Fibroblast of villous mesenchyme (primary cell): ENCODE measurements at regions not wholly inside any gene's neighbourhood (a gene's known extent, or its start where the extent isn't known, plus 50 kb on each side); places are given as distances from the start of the nearest gene placed in this dataset.

Experiments
- DNase-seq: peaks from one replicate; pipeline ENCODE4 v3.0.0-alpha.2; 2010; ENCODE audit warnings: low read depth
- H3K4me3 ChIP-seq: 2 replicates; pipeline ENCODE4 v1.5.1; 2011; ENCODE audit warnings: low read depth, mild to moderate bottlenecking, low read length
- CTCF ChIP-seq: IDR thresholded peaks from 2 replicates; pipeline ENCODE4 v1.5.1; 2012; ENCODE audit warnings: low read depth, mild to moderate bottlenecking, low read length; ENCODE audit not compliant: insufficient read depth

- TF ChIP-seq CTCF: no peak
- no peak overlapping the region for H3K4me3 ChIP-seq
- DNase-seq: no peak
Measured at GRCh38 chr15:29437888-29438702, 168.5 kb upstream of the NSMCE3 start.

GRCh38 chr15:29435811-29436210, 166.2 kb upstream of the NSMCE3 start:
- no peak overlapping the region for H3K4me3 ChIP-seq
- TF ChIP-seq CTCF: no peak
- DNase-seq: no peak

GRCh38 chr15:29434280-29434679, 164.7 kb upstream of the NSMCE3 start:
- no peak overlapping the region for H3K4me3 ChIP-seq
- no peak for DNase-seq
- TF ChIP-seq CTCF: no peak

- TF ChIP-seq CTCF: no peak
- H3K4me3 ChIP-seq: no peak overlapping the region
- no peak for DNase-seq
Measured at GRCh38 chr15:29433507-29434248, 164.1 kb upstream of the NSMCE3 start.

- no peak for DNase-seq
- H3K4me3 ChIP-seq: no peak overlapping the region
- TF ChIP-seq CTCF: no peak
Measured at GRCh38 chr15:29433050-29433318, 163.4 kb upstream of the NSMCE3 start.

GRCh38 chr15:29432191-29433049, 162.8 kb upstream of the NSMCE3 start:
- H3K4me3 ChIP-seq: no peak overlapping the region
- DNase-seq: no peak
- TF ChIP-seq CTCF: no peak
